ENCODE measurements at regions not wholly inside any gene's neighbourhood (a gene's known extent, or its start where the extent isn't known, plus 50 kb on each side); places are given as distances from the start of the nearest gene placed in this dataset.

DNA sequence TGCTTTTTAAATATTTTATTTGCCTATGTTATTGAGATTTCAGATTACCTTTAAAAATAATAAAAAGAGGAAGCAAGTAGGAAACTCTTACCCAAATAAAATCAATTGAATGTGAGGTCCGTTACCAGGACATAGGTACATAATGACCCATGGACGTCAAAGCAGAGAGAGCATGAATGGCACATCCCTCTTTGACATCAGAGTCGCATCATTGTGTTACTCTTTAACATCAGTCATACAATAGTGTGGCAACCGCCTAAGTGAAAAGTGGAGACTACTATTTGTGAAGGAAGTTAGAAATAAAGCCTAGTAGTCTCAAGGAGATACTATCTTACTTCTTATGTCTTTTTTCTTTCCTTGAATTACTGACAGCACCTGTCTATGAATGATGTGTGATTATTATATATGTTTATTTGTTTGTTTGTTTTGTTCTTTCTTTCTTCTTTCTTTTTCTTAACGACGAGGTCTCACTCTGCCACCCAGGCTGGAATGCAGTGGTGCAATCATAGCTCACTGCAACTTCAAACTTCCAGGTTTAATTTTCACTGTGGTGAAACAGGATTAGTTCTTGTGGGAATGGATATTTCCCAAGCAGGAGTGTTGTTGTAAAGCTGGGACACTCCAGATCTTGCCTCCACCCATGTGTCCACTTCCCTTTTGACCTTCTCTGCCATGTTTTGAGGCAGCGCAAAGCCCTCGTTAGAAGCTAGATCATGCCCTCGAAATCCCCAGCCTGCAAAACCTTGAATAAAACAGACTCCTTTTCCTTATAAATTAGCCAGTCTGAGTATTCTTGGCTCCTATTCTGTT is 407.2 kb upstream of the NETO1 start:
- no peak for DNase-seq

GRCh38 chr18:73270920-73271634 is 403.3 kb upstream of the NETO1 start:
- no peak for DNase-seq

DNA sequence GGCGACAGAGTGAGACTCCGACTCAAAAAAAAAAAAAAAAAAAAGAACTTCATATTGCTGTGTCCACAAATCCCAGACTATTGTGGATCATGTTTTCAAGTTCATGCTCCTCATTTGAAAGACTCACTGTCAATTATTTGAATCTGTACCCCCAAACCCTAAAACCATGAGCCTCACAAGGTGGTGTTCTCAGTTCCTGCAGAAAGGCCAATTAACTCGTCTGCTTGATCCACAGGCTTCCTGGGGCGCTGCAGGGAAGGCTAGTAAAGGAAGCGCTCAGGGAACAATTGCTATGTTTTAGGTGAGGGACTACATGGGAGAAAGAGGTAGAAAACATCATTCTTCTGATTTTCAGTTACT is 396.8 kb upstream of the NETO1 start:
- no peak for DNase-seq

- DNase-seq, result no peak
Observed at GRCh38 chr18:73261923-73262322, 394.1 kb upstream of the NETO1 start.

DNA sequence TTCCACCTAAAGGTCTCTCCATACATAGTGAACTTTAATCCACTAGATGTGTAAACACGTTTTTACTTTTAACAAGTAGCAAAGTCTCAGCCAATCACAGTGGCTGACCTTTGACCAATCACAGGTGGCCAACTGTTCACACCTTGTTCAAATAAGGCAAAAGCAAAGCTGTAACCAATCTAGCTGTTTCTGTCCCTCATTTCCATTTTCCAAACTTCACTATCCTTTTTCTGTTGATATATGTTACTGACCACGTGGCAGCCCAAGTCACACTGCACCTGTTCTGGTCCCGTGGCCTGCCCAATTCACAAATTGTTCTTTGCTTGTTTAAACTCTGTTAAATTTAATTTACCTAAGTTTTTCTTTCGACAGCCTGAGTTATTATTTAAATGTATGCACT is 393.5 kb upstream of the NETO1 start:
- DNase-seq, result no peak

DNA sequence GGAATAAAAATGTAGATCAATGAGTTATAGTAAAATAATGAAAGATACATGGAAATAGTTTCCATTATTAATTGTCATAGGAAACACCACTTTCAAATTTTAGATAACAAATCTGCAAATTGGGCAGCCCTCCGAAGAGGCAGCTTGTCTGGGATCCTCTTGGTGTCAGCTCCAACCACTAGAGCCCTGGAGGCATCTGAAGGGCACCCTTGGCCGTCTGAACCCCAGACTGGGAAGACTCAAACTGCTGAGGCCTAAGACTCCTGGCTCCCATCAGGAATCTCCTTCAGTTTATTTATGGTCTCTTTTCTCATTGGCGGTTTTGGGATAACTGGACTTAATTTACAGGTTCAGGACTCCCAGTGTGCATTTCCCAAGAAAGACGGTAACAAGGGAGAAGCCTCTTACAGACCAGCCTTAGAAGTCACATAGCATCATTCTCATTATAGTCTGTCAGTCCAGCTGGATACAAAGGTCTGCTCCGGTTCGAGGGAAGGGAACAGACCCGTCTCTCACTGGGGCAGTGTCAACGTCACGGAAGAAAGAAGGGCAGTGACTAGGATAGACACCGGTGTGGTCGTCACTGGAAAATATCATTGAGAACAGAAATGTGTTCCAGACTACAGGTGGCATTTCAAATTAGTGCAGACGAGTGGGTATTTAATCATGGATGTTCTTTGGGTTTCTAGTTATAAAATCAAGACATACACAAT is 390.7 kb upstream of the NETO1 start:
- DNase-seq, result no peak

DNA sequence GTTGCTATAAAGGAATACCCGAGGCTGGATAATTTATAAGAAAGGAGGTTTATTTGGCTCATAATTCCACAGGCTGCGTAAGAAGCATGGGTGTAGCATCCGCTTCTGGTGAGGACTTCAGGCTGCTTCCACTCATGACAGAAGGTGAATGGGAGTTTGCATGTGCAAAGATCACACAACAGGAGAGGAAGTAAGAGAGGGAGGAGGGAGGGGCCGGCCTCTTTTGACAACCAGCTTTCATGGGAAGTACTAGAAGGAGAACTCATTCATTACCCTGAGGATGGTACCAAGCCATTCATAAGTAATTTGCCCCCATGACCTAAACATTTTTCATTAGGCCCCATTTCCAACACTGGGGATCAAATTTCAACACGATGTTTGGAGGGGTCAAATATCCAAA is 386.8 kb upstream of the NETO1 start:
- DNase-seq, result no peak

DNA sequence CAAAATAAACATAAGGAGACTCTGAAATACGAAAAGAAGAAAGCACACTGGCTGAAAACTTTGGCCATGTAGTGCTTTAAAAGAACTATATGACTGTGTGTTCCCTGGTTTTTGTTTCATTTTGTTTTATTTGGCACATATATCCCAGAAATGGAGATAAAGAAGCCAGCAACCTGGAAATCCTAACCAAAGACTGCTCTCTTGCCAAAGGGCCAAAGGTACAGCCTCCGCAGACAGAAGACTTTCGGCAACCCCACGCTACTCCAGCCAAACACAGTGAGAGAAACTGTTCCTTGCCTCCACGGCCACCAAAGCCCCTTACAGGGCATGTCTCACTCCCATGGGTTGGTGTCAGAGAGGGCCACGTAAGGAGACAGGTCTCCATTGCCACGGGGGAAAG is 381.2 kb upstream of the NETO1 start:
- no peak for DNase-seq

DNA sequence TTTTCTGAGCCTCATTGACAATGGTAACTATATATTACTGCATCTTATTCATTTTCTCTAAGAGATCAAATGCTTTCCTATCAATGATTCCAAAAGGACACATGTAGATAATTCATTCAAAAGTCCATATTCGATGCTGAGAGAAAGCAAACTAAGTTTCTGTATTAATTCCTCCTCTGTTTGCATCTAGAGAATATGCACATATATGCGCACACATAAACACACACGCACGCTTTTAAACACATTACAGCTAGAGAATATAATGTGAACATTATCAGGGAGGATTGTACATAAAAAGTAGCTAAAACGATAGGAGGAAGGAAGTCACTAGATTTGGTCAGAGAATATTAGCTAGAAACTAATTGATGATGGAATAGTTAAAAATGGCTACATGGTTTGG is 379.0 kb upstream of the NETO1 start:
- DNase-seq, result no peak

DNA sequence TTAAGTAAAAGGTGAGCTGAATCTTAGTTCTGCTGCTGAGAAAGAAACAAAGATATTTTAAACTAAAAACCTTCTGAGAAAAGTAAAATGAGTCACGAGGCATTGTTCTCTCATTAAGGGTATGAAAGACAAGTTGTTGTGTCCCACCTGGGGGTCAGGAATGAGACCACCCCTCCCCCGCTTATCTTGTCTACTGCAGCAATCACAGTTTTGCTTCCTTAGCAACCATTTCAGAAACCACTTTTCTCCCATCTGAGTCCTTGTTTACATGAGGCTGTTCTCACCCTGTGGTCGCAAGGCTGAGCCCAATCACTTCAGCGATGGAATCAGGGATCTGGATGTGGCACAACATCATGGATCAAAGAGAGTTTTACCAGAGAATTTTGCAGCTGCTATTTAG is 377.6 kb upstream of the NETO1 start:
- no peak for DNase-seq

- DNase-seq, result no peak
Observed at GRCh38 chr18:73244401-73244800, 376.6 kb upstream of the NETO1 start.

GRCh38 chr18:73240899-73241298 is 373.1 kb upstream of the NETO1 start:
- DNase-seq, result no peak

- DNase-seq, result no peak
Observed at GRCh38 chr18:73235921-73236320, 368.1 kb upstream of the NETO1 start.

GRCh38 chr18:73235491-73235890 is 367.7 kb upstream of the NETO1 start:
- no peak for DNase-seq

DNA sequence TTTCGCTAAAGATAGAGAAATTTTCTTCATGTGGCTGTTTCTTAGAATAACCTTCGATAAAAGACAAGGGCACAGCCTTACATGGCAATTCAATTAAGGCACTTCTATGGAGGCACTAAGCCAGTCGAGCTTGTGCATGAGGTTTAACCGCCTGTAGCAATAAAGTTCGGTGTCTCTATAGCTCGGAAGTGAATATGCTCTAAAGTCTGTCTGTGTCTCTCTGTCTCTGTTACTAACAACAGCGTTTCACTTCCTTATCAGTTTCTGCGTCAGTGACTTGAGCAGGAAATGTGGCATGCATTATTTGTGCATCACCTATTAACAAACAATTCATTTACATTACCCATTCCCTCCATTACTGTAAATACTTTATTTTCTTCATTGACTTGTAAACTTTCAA is 365.1 kb upstream of the NETO1 start:
- DNase-seq, result no peak

DNA sequence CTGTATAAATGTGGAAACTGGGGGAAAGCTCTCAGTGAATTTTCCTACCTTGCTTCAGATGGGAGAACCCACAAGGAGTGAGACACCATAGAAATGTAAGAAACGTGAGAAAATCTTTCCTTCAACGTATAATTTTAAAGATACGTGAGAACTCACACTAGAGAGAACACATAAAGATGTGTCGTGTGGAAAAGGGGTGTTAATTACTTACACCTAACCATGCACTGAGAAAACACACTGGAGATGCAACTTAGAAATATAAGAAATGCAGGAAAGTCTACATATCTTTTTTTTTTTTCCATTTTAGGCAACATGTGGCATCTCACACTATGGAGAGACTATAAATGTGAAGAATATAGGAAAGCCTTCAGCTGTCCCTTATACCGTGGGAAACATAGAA is 352.9 kb upstream of the NETO1 start:
- DNase-seq, result no peak

DNA sequence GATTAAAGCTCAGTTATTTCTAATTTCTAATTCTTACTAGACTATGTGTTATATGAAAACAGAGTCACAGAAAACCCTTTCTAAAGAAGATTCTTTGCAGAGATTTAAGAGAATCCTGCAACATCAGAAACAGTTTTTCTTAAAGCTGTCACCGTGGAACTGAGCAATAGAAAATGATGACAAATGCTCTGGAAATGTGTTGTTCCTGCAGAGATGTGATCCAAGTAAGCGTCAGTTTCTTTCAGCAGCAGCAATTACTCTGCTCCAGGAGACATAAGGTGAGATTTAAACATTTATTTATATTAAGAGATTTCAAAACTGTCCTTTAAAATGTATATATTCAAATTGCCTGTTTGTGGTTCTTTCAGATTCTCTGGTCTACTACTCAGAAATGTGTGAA is 350.5 kb upstream of the NETO1 start:
- no peak for DNase-seq

DNA sequence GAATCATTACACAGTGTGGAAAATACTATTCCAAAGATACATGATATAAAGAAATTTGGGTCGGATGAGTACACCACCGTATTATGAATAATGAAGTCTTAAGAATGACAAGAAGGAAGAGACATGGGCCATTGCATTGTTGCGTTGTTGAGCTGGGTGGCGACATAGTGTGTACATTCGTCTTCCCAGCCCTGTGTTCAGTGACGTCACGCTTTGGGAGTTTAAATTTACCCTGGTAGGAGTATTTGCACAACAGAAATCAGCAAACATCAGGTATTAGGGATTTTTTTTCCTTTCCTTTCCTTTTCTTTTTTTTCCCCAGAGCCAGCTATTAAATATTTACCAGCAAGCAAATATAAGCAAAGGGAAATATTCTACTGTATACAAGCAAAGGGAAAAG is 347.2 kb upstream of the NETO1 start:
- DNase-seq, result no peak

DNA sequence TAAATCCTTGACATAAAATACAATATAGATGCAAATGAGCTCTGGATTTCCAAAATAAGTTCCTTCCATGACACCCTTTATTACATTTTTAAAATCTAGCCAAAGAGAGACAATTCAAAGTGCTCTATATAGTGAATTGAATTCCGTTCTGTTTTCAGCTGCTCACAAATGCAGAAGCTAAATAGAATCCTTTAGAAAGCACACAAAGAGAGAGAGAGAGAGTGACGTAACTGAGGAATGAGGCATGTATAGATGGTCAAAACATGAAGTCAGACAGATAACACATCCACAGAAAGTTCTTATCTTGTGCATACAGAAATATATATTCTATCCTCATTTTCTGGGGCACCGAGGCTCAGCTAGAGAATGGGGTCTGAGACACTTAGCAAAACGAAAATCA is 344.7 kb upstream of the NETO1 start:
- DNase-seq, result no peak

- no peak for DNase-seq
Observed at GRCh38 chr18:73201940-73202339, 334.2 kb upstream of the NETO1 start.

DNA sequence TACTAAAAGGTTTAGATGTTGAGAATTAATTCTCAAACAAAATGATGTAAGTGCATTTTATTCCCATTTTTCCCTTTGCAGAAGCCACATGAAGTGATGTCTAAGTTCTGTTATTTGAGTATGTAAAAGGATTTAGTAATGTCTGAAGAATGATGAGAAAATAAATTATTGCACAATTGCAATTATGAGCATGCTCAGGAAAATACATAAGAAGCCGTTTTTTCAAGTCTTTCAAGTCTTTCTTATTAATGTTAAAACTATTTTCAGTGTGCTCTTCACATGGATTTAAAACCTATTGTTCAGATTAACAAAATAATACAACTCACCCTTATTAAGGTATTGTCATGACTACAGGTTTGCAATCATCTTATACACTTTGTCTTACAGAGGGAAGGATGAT is 331.4 kb upstream of the NETO1 start:
- no peak for DNase-seq

GRCh38 chr18:73189718-73190117 is 321.9 kb upstream of the NETO1 start:
- DNase-seq, result no peak

- no peak for DNase-seq
Observed at GRCh38 chr18:73168236-73168635, 300.4 kb upstream of the NETO1 start.

- no peak for DNase-seq
Observed at GRCh38 chr18:73164430-73164829, 296.6 kb upstream of the NETO1 start.
